ENCODE measurements at regions not wholly inside any gene's neighbourhood (a gene's known extent, or its start where the extent isn't known, plus 50 kb on each side); places are given as distances from the start of the nearest gene placed in this dataset.

- TF ChIP-seq CTCF (IDR thresholded peaks at IDR 0.05; ENCODE audit: insufficient read depth, low read depth, low read length, missing control alignments) = no peak
- H3K4me3 ChIP-seq (ENCODE audit: low read depth, low read length) = no peak overlapping the region
- no peak for DNase-seq (ENCODE audit: low read depth)
Measured at GRCh38 chr1:57500136-57500830, 76.4 kb upstream of the DAB1 start.

- TF ChIP-seq CTCF (IDR thresholded peaks at IDR 0.05; ENCODE audit: insufficient read depth, low read depth, low read length, missing control alignments) = no peak
Measured at GRCh38 chr1:57494530-57495079, 70.7 kb upstream of the DAB1 start.

GRCh38 chr1:57492586-57493226, 68.8 kb upstream of the DAB1 start:
- DNase-seq (ENCODE audit: low read depth) = no peak
- TF ChIP-seq CTCF (IDR thresholded peaks at IDR 0.05; ENCODE audit: insufficient read depth, low read depth, low read length, missing control alignments) = no peak
- H3K4me3 ChIP-seq (ENCODE audit: low read depth, low read length) = no peak overlapping the region

More at GRCh38 chr1:57494530-57495079, 70.7 kb upstream of the DAB1 start:
- no peak for DNase-seq (ENCODE audit: low read depth)
- no peak overlapping the region for H3K4me3 ChIP-seq (ENCODE audit: low read depth, low read length)

- no peak overlapping the region for H3K4me3 ChIP-seq (ENCODE audit: low read depth, low read length)
- no peak for DNase-seq (ENCODE audit: low read depth)
- no peak for TF ChIP-seq CTCF (IDR thresholded peaks at IDR 0.05; ENCODE audit: insufficient read depth, low read depth, low read length, missing control alignments)
Measured at GRCh38 chr1:57489358-57490036, 65.6 kb upstream of the DAB1 start.

- TF ChIP-seq CTCF (IDR thresholded peaks at IDR 0.05; ENCODE audit: insufficient read depth, low read depth, low read length, missing control alignments) = no peak
- H3K4me3 ChIP-seq (ENCODE audit: low read depth, low read length) = no peak overlapping the region
- DNase-seq (ENCODE audit: low read depth) = no peak
Measured at GRCh38 chr1:57485643-57486042, 61.8 kb upstream of the DAB1 start.

- no peak for TF ChIP-seq CTCF (IDR thresholded peaks at IDR 0.05; ENCODE audit: insufficient read depth, low read depth, low read length, missing control alignments)
- DNase-seq (ENCODE audit: low read depth) = no peak
- H3K4me3 ChIP-seq (ENCODE audit: low read depth, low read length) = no peak overlapping the region
Measured at GRCh38 chr1:57483954-57484353, 60.1 kb upstream of the DAB1 start.
